KMS-11 (cell line): ENCODE measurements at regions not wholly inside any gene's neighbourhood (a gene's known extent, or its start where the extent isn't known, plus 50 kb on each side); places are given as distances from the start of the nearest gene placed in this dataset.

Experiments used
- H2AFZ ChIP-seq: fragments of 200-600 bp; sonication (generic); 2 replicates; pipeline ENCODE4 v1.6.1; 2016; ENCODE audit warnings: antibody characterized with exemption, mixed run types, low read depth
- H3K27ac ChIP-seq: fragments of 200-600 bp; sonication (generic); 2 replicates; pipeline ENCODE4 v1.6.1; 2016; ENCODE audit warnings: mild to moderate bottlenecking, mixed run types
- H3K27me3 ChIP-seq: fragments of 200-600 bp; sonication (generic); 2 replicates; pipeline ENCODE4 v1.6.1; 2017; ENCODE audit warnings: mild to moderate bottlenecking, low read depth, mixed run types, moderate library complexity; ENCODE audit not compliant: insufficient read depth
- H3K36me3 ChIP-seq: fragments of 200-600 bp; sonication (generic); 2 replicates; pipeline ENCODE4 v1.6.1; 2017; ENCODE audit warnings: mild to moderate bottlenecking, mixed run types; ENCODE audit not compliant: insufficient read depth
- H3K4me1 ChIP-seq: fragments of 200-600 bp; sonication (generic); 2 replicates; pipeline ENCODE4 v1.6.1; 2016; ENCODE audit warnings: mild to moderate bottlenecking, low read depth, mixed run types; ENCODE audit not compliant: poor library complexity, severe bottlenecking
- H3K4me2 ChIP-seq: fragments of 200-600 bp; sonication (generic); 2 replicates; pipeline ENCODE4 v1.7.0; 2016; ENCODE audit warnings: mild to moderate bottlenecking, mixed run types
- H3K4me3 ChIP-seq: fragments of 200-600 bp; sonication (generic); IDR thresholded peaks from 2 replicates; pipeline ENCODE4 v1.6.1; 2017; ENCODE audit warnings: low read depth, low read length, mixed read lengths; ENCODE audit not compliant: insufficient read depth
- H3K79me2 ChIP-seq: fragments of 200-600 bp; sonication (generic); 2 replicates; pipeline ENCODE4 v1.6.1; 2016; ENCODE audit warnings: low read depth, mixed run types; ENCODE audit not compliant: insufficient read depth
- H3K9ac ChIP-seq: fragments of 200-600 bp; sonication (generic); 2 replicates; pipeline ENCODE4 v1.6.1; 2016; ENCODE audit warnings: mild to moderate bottlenecking, mixed run types
- H4K20me1 ChIP-seq: fragments of 200-600 bp; sonication (generic); 2 replicates; pipeline ENCODE4 v1.6.1; 2016; ENCODE audit warnings: mild to moderate bottlenecking, mixed run types; ENCODE audit not compliant: insufficient read depth
- CTCF ChIP-seq: fragments of 200-600 bp; sonication (generic); conservative IDR thresholded peaks from 2 replicates; pipeline ENCODE4 v1.6.1; 2017; ENCODE audit warnings: low read depth, mild to moderate bottlenecking, antibody characterized with exemption, low read length, moderate library complexity, mixed read lengths

- Histone ChIP-seq H3K9ac (no peak overlapping the region), H3K27ac (no peak overlapping the region), H3K4me1 (no peaks in the 10 kb centered on the region), H3K4me2 (no peak overlapping the region), H3K4me3 (no peak overlapping the region), H3K79me2 (no peaks in the 10 kb centered on the region), H3K36me3 (no peaks in the 10 kb centered on the region), H2AFZ (no peak overlapping the region), H4K20me1 (no peaks in the 10 kb centered on the region), H3K27me3 (no peaks in the 10 kb centered on the region)
- TF ChIP-seq CTCF, result no peak
Measured at GRCh38 chr5:20469792-20470191, 481.8 kb upstream of the CDH18 start.

DNA sequence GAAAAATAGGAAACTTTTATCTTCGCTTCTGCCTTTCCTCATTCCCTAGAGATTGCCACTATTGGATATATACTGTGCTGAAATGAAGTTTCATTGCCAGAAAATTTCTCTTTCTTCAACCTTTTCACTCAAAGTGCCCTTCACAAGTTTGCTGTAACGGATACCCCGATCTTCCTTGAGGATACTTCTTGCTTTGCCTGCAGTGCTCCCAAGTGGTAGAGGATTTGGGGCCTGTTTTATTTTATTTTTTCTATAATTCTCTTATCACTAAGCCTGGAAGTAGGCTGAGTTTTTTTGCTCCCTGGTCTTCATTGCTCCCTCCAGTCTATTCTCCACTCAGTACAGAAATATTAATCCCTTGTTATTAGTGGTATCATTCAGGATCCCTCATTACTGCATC is 481.4 kb upstream of the CDH18 start:
- Histone ChIP-seq H3K27ac (no peak overlapping the region), H3K27me3 (no peaks in the 10 kb centered on the region), H3K4me1 (no peaks in the 10 kb centered on the region), H3K9ac (no peak overlapping the region), H3K4me3 (no peak overlapping the region), H2AFZ (no peak overlapping the region), H4K20me1 (no peaks in the 10 kb centered on the region), H3K79me2 (no peaks in the 10 kb centered on the region), H3K4me2 (no peak overlapping the region), H3K36me3 (no peaks in the 10 kb centered on the region)
- no peak for TF ChIP-seq CTCF

DNA sequence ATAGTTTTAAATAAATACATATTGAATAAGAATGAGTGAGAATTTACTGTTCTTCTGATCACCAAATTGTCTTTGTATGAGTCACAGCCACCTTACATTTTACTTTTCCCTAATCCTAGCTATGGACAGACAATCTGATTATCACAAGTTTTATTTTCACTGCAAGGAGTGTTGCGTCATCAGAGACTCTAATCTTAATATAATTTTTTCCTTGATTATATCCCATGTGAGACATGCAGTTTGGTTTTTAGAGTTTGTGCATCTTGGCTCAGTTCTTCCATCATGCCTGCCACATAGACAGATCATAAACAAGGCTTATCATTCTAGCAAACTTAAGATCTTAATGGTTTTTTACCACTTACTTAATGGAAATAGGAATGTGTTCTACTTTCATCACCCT is 478.5 kb upstream of the CDH18 start:
- TF ChIP-seq CTCF, result no peak
- Histone ChIP-seq H4K20me1 (no peaks in the 10 kb centered on the region), H2AFZ (no peak overlapping the region), H3K4me2 (no peak overlapping the region), H3K9ac (no peak overlapping the region), H3K4me3 (no peak overlapping the region), H3K36me3 (no peaks in the 10 kb centered on the region), H3K79me2 (no peaks in the 10 kb centered on the region), H3K27ac (no peak overlapping the region), H3K4me1 (no peaks in the 10 kb centered on the region), H3K27me3 (no peaks in the 10 kb centered on the region)

- Histone ChIP-seq H3K4me3 (no peak overlapping the region), H3K4me1 (no peaks in the 10 kb centered on the region), H3K9ac (no peak overlapping the region), H2AFZ (no peak overlapping the region), H3K79me2 (no peaks in the 10 kb centered on the region), H3K27me3 (no peaks in the 10 kb centered on the region), H3K27ac (no peak overlapping the region), H3K4me2 (no peak overlapping the region), H4K20me1 (no peaks in the 10 kb centered on the region), H3K36me3 (no peaks in the 10 kb centered on the region)
- TF ChIP-seq CTCF, result no peak
Measured at GRCh38 chr5:20463206-20463605, 475.2 kb upstream of the CDH18 start.

DNA sequence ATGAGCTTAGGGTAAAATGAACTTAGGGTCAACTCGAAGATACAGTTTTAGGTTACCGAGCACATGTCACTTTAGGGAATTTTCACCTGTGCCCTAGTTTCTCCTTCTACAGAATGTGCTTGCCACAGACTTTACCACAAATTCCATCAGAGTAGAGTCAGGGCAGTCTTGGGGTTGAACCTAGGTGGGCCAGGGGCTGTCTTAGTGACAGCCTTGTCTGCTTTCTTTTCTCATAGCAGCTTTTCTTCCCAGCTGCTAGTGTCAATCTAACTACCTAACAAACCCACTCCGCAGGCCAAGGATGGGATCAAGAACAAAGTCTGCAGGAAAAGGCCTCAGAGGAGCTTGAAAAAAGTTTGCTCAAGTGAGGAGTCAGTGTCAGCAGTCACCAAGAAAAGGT is 458.1 kb upstream of the CDH18 start:
- H3K4me3 ChIP-seq, result no peak overlapping the region

More for the DNA sequence above, 458.1 kb upstream of the CDH18 start:
- Histone ChIP-seq H3K4me1 (no peaks in the 10 kb centered on the region), H3K9ac (no peak overlapping the region), H4K20me1 (no peaks in the 10 kb centered on the region), H3K79me2 (no peaks in the 10 kb centered on the region), H3K27ac (no peak overlapping the region), H3K36me3 (no peaks in the 10 kb centered on the region), H3K4me2 (no peak overlapping the region), H2AFZ (no peak overlapping the region), H3K27me3 (no peaks in the 10 kb centered on the region)
- no peak for TF ChIP-seq CTCF
